WTC11 (cell line): ENCODE measurements at regions not wholly inside any gene's neighbourhood (a gene's known extent, or its start where the extent isn't known, plus 50 kb on each side); places are given as distances from the start of the nearest gene placed in this dataset.

Experiments used
- ARID4B ChIP-seq: sonication (generic); formaldehyde crosslinking; IDR thresholded peaks from 2 replicates; pipeline ENCODE4 v1.8.0; 2023; ENCODE audit warnings: missing genetic modification reagents, mild to moderate bottlenecking, borderline replicate concordance
- ATF2 ChIP-seq: sonication (generic); formaldehyde crosslinking; IDR thresholded peaks from 2 replicates; pipeline ENCODE4 v1.8.1; 2022; ENCODE audit warnings: low read depth, missing genetic modification reagents, borderline replicate concordance
- CDX4 ChIP-seq: fragments of 250-450 bp; sonication (Bioruptor Pico); IDR thresholded peaks from 2 replicates; pipeline ENCODE4 v1.9.0; 2021; ENCODE audit warnings: moderate library complexity, mild to moderate bottlenecking, inconsistent platforms, borderline replicate concordance
- CREM ChIP-seq: sonication (generic); formaldehyde crosslinking; IDR thresholded peaks from 2 replicates; pipeline ENCODE4 v1.8.1; 2022; ENCODE audit warnings: mild to moderate bottlenecking, missing genetic modification reagents, moderate library complexity
- EMX1 ChIP-seq: fragments of 250-450 bp; sonication (Bioruptor Pico); IDR thresholded peaks from 2 replicates; pipeline ENCODE4 v1.8.0; 2021; ENCODE audit warnings: mild to moderate bottlenecking
- ESRRA ChIP-seq: sonication (generic); formaldehyde crosslinking; IDR thresholded peaks from 2 replicates; pipeline ENCODE4 v1.8.1; 2022; ENCODE audit warnings: mild to moderate bottlenecking, missing genetic modification reagents, borderline replicate concordance
- GABPB1 ChIP-seq: sonication (generic); formaldehyde crosslinking; IDR thresholded peaks from 2 replicates; pipeline ENCODE4 v1.8.1; 2023; ENCODE audit warnings: mild to moderate bottlenecking, missing genetic modification reagents
- JUN ChIP-seq: sonication (generic); formaldehyde crosslinking; IDR thresholded peaks from 2 replicates; pipeline ENCODE4 v1.8.0; 2023; ENCODE audit warnings: mild to moderate bottlenecking, missing genetic modification reagents
- NFATC4 ChIP-seq: fragments of 250-450 bp; sonication (Bioruptor Pico); IDR thresholded peaks from 2 replicates; pipeline ENCODE4 v1.9.0; 2021; ENCODE audit warnings: mild to moderate bottlenecking
- SP1 ChIP-seq: sonication (generic); formaldehyde crosslinking; conservative IDR thresholded peaks from 2 replicates; pipeline ENCODE4 v1.8.1; 2022; ENCODE audit warnings: missing genetic modification reagents
- TEAD1 ChIP-seq: sonication (generic); formaldehyde crosslinking; IDR thresholded peaks from 2 replicates; pipeline ENCODE4 v1.8.0; 2022; ENCODE audit warnings: mild to moderate bottlenecking, missing genetic modification reagents
- TF ChIP-seq, protein P1 (sequence below): fragments of 250-450 bp; sonication (Bioruptor Pico); IDR thresholded peaks from 2 replicates; pipeline ENCODE4 v1.9.0; 2021; ENCODE audit warnings: mild to moderate bottlenecking, borderline replicate concordance
- TF ChIP-seq, protein P2 (sequence below): sonication (generic); formaldehyde crosslinking; conservative IDR thresholded peaks from 2 replicates; pipeline ENCODE4 v1.8.1; 2023; ENCODE audit warnings: mild to moderate bottlenecking, low read depth, missing genetic modification reagents, moderate library complexity
- TF ChIP-seq, protein P3 (sequence below): sonication (generic); formaldehyde crosslinking; conservative IDR thresholded peaks from 2 replicates; pipeline ENCODE4 v1.8.1; 2022; ENCODE audit warnings: mild to moderate bottlenecking, missing genetic modification reagents

DNA sequence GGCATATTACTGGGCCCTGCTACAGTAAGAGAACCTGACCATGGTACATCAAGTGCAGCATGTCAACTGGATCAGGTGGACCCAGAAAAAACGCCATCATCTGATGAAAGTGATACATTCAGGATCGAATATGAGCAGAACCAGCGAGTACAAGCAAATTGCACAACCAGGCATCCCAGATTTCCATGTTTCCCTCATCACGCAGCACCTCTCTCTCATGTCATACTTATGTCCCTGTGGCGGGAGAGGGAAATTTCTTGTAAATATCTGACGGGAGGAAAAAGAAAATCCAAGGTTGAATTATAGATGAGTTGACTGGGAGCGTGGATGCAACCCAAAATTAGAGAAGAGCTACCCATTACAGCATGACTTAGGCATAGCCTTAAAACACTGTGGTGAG lies 608.5 kb upstream of the FAT1 start (continued):
- no peak for TF ChIP-seq CDX4 (CRISPR knock-in tag)
- TF ChIP-seq ESRRA (CRISPR knock-in tag) = no peak
- TF ChIP-seq ARID4B (CRISPR knock-in tag) = no peak
- TF ChIP-seq GABPB1 = no peak
- no peak for TF ChIP-seq SP1 (CRISPR knock-in tag)
- no peak for TF ChIP-seq EMX1 (CRISPR knock-in tag)
- TF ChIP-seq, protein P1, sequence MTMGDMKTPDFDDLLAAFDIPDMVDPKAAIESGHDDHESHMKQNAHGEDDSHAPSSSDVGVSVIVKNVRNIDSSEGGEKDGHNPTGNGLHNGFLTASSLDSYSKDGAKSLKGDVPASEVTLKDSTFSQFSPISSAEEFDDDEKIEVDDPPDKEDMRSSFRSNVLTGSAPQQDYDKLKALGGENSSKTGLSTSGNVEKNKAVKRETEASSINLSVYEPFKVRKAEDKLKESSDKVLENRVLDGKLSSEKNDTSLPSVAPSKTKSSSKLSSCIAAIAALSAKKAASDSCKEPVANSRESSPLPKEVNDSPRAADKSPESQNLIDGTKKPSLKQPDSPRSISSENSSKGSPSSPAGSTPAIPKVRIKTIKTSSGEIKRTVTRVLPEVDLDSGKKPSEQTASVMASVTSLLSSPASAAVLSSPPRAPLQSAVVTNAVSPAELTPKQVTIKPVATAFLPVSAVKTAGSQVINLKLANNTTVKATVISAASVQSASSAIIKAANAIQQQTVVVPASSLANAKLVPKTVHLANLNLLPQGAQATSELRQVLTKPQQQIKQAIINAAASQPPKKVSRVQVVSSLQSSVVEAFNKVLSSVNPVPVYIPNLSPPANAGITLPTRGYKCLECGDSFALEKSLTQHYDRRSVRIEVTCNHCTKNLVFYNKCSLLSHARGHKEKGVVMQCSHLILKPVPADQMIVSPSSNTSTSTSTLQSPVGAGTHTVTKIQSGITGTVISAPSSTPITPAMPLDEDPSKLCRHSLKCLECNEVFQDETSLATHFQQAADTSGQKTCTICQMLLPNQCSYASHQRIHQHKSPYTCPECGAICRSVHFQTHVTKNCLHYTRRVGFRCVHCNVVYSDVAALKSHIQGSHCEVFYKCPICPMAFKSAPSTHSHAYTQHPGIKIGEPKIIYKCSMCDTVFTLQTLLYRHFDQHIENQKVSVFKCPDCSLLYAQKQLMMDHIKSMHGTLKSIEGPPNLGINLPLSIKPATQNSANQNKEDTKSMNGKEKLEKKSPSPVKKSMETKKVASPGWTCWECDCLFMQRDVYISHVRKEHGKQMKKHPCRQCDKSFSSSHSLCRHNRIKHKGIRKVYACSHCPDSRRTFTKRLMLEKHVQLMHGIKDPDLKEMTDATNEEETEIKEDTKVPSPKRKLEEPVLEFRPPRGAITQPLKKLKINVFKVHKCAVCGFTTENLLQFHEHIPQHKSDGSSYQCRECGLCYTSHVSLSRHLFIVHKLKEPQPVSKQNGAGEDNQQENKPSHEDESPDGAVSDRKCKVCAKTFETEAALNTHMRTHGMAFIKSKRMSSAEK = no peak
- TF ChIP-seq ATF2 (CRISPR knock-in tag) = no peak
- no peak for TF ChIP-seq JUN
- TF ChIP-seq, protein P2, sequence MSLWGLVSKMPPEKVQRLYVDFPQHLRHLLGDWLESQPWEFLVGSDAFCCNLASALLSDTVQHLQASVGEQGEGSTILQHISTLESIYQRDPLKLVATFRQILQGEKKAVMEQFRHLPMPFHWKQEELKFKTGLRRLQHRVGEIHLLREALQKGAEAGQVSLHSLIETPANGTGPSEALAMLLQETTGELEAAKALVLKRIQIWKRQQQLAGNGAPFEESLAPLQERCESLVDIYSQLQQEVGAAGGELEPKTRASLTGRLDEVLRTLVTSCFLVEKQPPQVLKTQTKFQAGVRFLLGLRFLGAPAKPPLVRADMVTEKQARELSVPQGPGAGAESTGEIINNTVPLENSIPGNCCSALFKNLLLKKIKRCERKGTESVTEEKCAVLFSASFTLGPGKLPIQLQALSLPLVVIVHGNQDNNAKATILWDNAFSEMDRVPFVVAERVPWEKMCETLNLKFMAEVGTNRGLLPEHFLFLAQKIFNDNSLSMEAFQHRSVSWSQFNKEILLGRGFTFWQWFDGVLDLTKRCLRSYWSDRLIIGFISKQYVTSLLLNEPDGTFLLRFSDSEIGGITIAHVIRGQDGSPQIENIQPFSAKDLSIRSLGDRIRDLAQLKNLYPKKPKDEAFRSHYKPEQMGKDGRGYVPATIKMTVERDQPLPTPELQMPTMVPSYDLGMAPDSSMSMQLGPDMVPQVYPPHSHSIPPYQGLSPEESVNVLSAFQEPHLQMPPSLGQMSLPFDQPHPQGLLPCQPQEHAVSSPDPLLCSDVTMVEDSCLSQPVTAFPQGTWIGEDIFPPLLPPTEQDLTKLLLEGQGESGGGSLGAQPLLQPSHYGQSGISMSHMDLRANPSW (CRISPR knock-in tag) = no peak
- no peak for TF ChIP-seq NFATC4 (CRISPR knock-in tag)
- TF ChIP-seq, protein P3, sequence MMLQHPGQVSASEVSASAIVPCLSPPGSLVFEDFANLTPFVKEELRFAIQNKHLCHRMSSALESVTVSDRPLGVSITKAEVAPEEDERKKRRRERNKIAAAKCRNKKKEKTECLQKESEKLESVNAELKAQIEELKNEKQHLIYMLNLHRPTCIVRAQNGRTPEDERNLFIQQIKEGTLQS (CRISPR knock-in tag) = no peak
- no peak for TF ChIP-seq CREM (CRISPR knock-in tag)
- TF ChIP-seq TEAD1 (CRISPR knock-in tag) = no peak
